CD14-positive monocyte (primary cell): ENCODE measurements at regions not wholly inside any gene's neighbourhood (a gene's known extent, or its start where the extent isn't known, plus 50 kb on each side); places are given as distances from the start of the nearest gene placed in this dataset.

Experiments used
- DNase-seq, 3 donors: peaks; one replicate each; pipeline ENCODE4 v3.0.0-alpha.2; 2011 to 2022
- H2AFZ ChIP-seq: 2 replicates; pipeline ENCODE4 v1.6.0; 2012; ENCODE audit warnings: mild to moderate bottlenecking, low read depth, low read length, inconsistent platforms; ENCODE audit not compliant: insufficient read depth, poor library complexity, severe bottlenecking
- H3K27ac ChIP-seq, 2 donors: 1 replicate in 1 of 2; 2 replicates in 1 of 2; pipeline ENCODE4 v1.5.1; 2012 to 2013; ENCODE audit warnings: low read length in 2 of 2, control low read depth in 1 of 2, inconsistent platforms in 1 of 2, low read depth in 1 of 2, mild to moderate bottlenecking in 1 of 2
- H3K27me3 ChIP-seq, 2 donors: one replicate each; pipeline versions ENCODE4 v1.6.0 to v1.6.1; 2011 to 2013; ENCODE audit warnings: low read length in 2 of 2; ENCODE audit not compliant: control insufficient read depth in 2 of 2, insufficient read depth in 2 of 2
- H3K36me3 ChIP-seq, 2 donors: replicated peaks in 1 of 2; 1 replicate in 1 of 2; 2 replicates in 1 of 2; pipeline versions ENCODE4 v1.5.1 to v1.6.1; 2012 to 2013; ENCODE audit warnings: low read length in 2 of 2, control low read depth in 1 of 2, inconsistent platforms in 1 of 2, mild to moderate bottlenecking in 1 of 2; ENCODE audit not compliant: insufficient read depth in 2 of 2, control insufficient read depth in 1 of 2
- H3K4me1 ChIP-seq, 2 donors: 1 replicate in 1 of 2; 2 replicates in 1 of 2; pipeline versions ENCODE4 v1.5.1 to v1.6.1; 2012 to 2013; ENCODE audit warnings: low read length in 2 of 2, control low read depth in 1 of 2, inconsistent platforms in 1 of 2, mild to moderate bottlenecking in 1 of 2, moderate library complexity in 1 of 2; ENCODE audit not compliant: insufficient read depth in 2 of 2, control insufficient read depth in 1 of 2
- H3K4me2 ChIP-seq: replicated peaks from 2 replicates; pipeline ENCODE3; 2012; ENCODE audit warnings: low read length, moderate library complexity, mild to moderate bottlenecking; ENCODE audit not compliant: poor library complexity, severe bottlenecking; ENCODE audit errors: extremely low read depth
- H3K4me3 ChIP-seq, 3 experiments: fragments of 200-600 bp in 1 of 3; sonication (generic) in 1 of 3; replicated peaks in 1 of 3; 1 replicate in 2 of 3; 2 replicates in 1 of 3; pipeline ENCODE4 v1.5.1; 2011 to 2013; ENCODE audit warnings: low read length in 3 of 3, mild to moderate bottlenecking in 3 of 3, control low read depth in 2 of 3, low read depth in 2 of 3, inconsistent platforms in 1 of 3, moderate library complexity in 1 of 3
- H3K79me2 ChIP-seq: 2 replicates; pipeline ENCODE4 v1.6.0; 2012; ENCODE audit warnings: mild to moderate bottlenecking, control low read depth, inconsistent platforms, low read length, moderate library complexity; ENCODE audit not compliant: insufficient read depth
- H3K9ac ChIP-seq: 2 replicates; pipeline ENCODE4 v1.6.0; 2017; ENCODE audit warnings: low read length, mild to moderate bottlenecking; ENCODE audit not compliant: insufficient read depth, poor library complexity, severe bottlenecking
- H3K9me3 ChIP-seq, 2 donors: replicated peaks in 1 of 2; 1 replicate in 1 of 2; 2 replicates in 1 of 2; pipeline versions ENCODE4 v1.5.1 to v1.6.1; 2012 to 2013; ENCODE audit warnings: low read length in 2 of 2, control low read depth in 1 of 2; ENCODE audit not compliant: control insufficient read depth in 1 of 2, insufficient read depth in 1 of 2
- H4K20me1 ChIP-seq: 2 replicates; pipeline ENCODE4 v1.6.0; 2012; ENCODE audit warnings: mild to moderate bottlenecking, low read length, control low read depth, moderate library complexity; ENCODE audit not compliant: insufficient read depth
- H3K27ac Mint-ChIP-seq, 7 donors: one replicate each; pipeline ENCODE4 v1.8.0; 2020; ENCODE audit warnings: mild to moderate bottlenecking in 7 of 7, mixed read lengths in 7 of 7, moderate library complexity in 6 of 7, inconsistent platforms in 2 of 7
- H3K27me3 Mint-ChIP-seq, 3 donors: one replicate each; pipeline ENCODE4 v1.8.0; 2021 to 2022; ENCODE audit warnings: low read depth in 3 of 3, mild to moderate bottlenecking in 3 of 3, mixed read lengths in 3 of 3, moderate library complexity in 3 of 3, inconsistent platforms in 1 of 3
- H3K36me3 Mint-ChIP-seq, 2 donors: one replicate each; pipeline ENCODE4 v1.8.0; 2020; ENCODE audit warnings: mixed read lengths in 2 of 2, inconsistent platforms in 1 of 2, mild to moderate bottlenecking in 1 of 2
- H3K4me1 Mint-ChIP-seq: one replicate; pipeline ENCODE4 v1.8.0; 2020; ENCODE audit warnings: mild to moderate bottlenecking, mixed read lengths
- H3K4me3 Mint-ChIP-seq, 2 donors: one replicate each; pipeline ENCODE4 v1.8.0; 2020; ENCODE audit warnings: mild to moderate bottlenecking in 2 of 2, mixed read lengths in 2 of 2, moderate library complexity in 1 of 2
- H3K9me3 Mint-ChIP-seq, 7 donors: one replicate each; pipeline ENCODE4 v1.8.0; 2020 to 2022; ENCODE audit warnings: mixed read lengths in 7 of 7, mild to moderate bottlenecking in 6 of 7, moderate library complexity in 6 of 7, inconsistent platforms in 2 of 7
- CTCF ChIP-seq: fragments of 200-600 bp; IDR thresholded peaks from one replicate; pipeline ENCODE4 v1.8.0; 2022; ENCODE audit warnings: antibody characterized with exemption, mild to moderate bottlenecking
- WGBS: methylation state at CpG from one replicate; pipeline ENCODE4 v1.1.5; 2013; ENCODE audit warnings: missing lambda C conversion rate; ENCODE audit not compliant: insufficient coverage; 5-methylcytosine and 5-hydroxymethylcytosine counted together
- intact Hi-C, 2 donors: fragments of 100-400 bp; cut with micrococcal nuclease; formaldehyde crosslinking; loops; one replicate each; pipeline versions ENCODE4 v1.15.0 to v1.15.1; 2023

- H3K27ac ChIP-seq, result peak overlapping the region; percentile 35 to 47
- peak overlapping the region in 1 of 3 experiments; percentile 53 for H3K4me3 ChIP-seq
- no peak overlapping the region for H3K9ac ChIP-seq
- no peaks in the 10 kb centered on the region for H3K36me3 Mint-ChIP-seq
- H3K4me1 ChIP-seq, result peaks cover 25 to 29% of the 10 kb centered on the region in 2 donors
- peak overlapping the region; percentile 64 for H3K4me2 ChIP-seq
- no peaks in the 10 kb centered on the region for H3K79me2 ChIP-seq
- WGBS, result 0% methylated on average over 3 of the region's 7 CpGs
- peak overlapping the region; percentile 58 to 65 for H3K4me3 Mint-ChIP-seq
- intact Hi-C loops, result no loop called here
- no peaks in the 10 kb centered on the region for H4K20me1 ChIP-seq
- peak overlapping the region; percentile 53 for H2AFZ ChIP-seq
- peaks cover 40% of the 10 kb centered on the region for H3K4me1 Mint-ChIP-seq
- no peaks in the 10 kb centered on the region for H3K9me3 ChIP-seq
- H3K27me3 ChIP-seq, result no peaks in the 10 kb centered on the region
- no peaks in the 10 kb centered on the region for H3K36me3 ChIP-seq
- peaks cover 0 to 2% (median 0%) of the 10 kb centered on the region in 3 donors for H3K27me3 Mint-ChIP-seq
- peak overlapping the region; percentile 9 to 86 (median 72) for H3K27ac Mint-ChIP-seq
- no peak for TF ChIP-seq CTCF
- peak in 2 of 3 donors; percentile 36 for DNase-seq
- H3K9me3 Mint-ChIP-seq, result no peaks in the 10 kb centered on the region
Observed at GRCh38 chr4:140243278-140243753, 89.3 kb upstream of the MAML3 start.

DNA sequence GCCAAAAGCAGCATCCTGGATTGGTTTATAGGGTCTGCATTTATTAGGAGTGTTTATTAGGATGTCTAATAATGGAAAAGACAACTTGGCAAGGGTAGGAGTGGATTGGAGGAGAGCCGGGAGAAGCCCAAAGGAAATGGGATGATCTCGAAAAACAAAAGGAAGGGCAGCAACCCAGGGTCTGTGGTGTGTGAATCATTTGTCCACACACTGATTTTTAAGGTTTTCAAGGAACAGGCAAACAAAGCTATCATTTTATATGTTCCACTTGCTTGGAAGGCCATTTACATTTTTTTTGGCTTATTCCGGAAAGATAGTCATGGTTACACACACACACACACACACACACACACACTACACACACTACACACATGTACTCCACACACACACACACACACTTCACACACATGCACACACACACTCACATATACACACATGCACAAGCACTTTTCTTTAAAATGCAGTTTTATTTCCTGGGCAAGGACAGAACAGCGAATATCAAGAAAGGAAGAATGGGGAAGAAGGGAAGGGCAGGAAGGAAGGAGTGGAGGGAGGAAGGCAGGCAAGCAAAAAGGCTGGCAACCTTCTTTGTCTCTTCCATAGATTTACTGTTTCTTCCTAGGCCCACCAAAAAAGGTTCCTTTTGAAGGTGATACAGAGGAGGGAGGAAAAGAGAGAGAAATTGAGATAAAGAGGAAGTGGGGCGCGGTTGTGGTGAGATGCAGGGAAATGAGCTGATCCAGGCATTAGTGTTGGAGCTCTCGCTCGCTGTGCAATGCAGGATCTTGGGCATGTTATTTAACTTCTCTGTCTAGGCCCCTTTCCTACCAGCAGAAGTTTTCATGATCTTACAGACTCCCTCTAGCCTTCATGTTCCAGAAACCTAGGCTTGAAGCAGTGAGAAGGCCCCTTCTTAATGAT, 88.6 kb upstream of the MAML3 start:
- Histone ChIP-seq H3K4me1 (peaks cover 32 to 36% of the 10 kb centered on the region in 2 donors), H3K9me3 (no peaks in the 10 kb centered on the region), H3K36me3 (no peaks in the 10 kb centered on the region), H3K4me2 (peak overlapping the region; percentile 64), H3K9ac (no peak overlapping the region), H3K27ac (peak overlapping the region in 1 of 2 donors; percentile 47), H2AFZ (peak overlapping the region; percentile 53), H3K27me3 (no peaks in the 10 kb centered on the region), H3K4me3 (peak overlapping the region in 1 of 3 experiments; percentile 53), H4K20me1 (no peaks in the 10 kb centered on the region), H3K79me2 (no peaks in the 10 kb centered on the region)
- Mint-ChIP-seq H3K4me3 (peak overlapping the region; percentile 58 to 65), H3K36me3 (no peaks in the 10 kb centered on the region), H3K4me1 (peaks cover 47% of the 10 kb centered on the region), H3K9me3 (no peaks in the 10 kb centered on the region), H3K27ac (peak overlapping the region in 6 of 7 donors; percentile 52 to 89 (median 75)), H3K27me3 (peaks cover 0 to 2% (median 0%) of the 10 kb centered on the region in 3 donors)
- WGBS, result 19% methylated on average over 3 of the region's 8 CpGs
- DNase-seq, result peak; percentile 48 to 58 (median 54)
- no peak for TF ChIP-seq CTCF
- intact Hi-C loops, result no loop called here
